ENCODE measurements at regions not wholly inside any gene's neighbourhood (a gene's known extent, or its start where the extent isn't known, plus 50 kb on each side); places are given as distances from the start of the nearest gene placed in this dataset.

- no peak for TF ChIP-seq EZH2 (IDR thresholded peaks at IDR 0.05; ENCODE audit: low read length, unreplicated experiment)
- no peak for TF ChIP-seq CTCF (conservative IDR thresholded peaks at IDR 0.05; ENCODE audit: low read depth, low read length)
- no peak for TF ChIP-seq EZH2phosphoT487 (IDR thresholded peaks at IDR 0.05; ENCODE audit: borderline replicate concordance, low read length)
Observed at GRCh38 chrY:12492218-12492617, 208.8 kb upstream of the USP9Y start.

Measured in PC-3 (cell line).